B cell (primary cell): ENCODE measurements at regions not wholly inside any gene's neighbourhood (a gene's known extent, or its start where the extent isn't known, plus 50 kb on each side); places are given as distances from the start of the nearest gene placed in this dataset.
"Not testable (repeated sequence)": the region's sequence is repeated elsewhere in the genome, so short reads cannot be mapped to it uniquely, and the experiment has no call there.

Experiments
- EZH2 ChIP-seq: IDR thresholded peaks from 2 replicates; pipeline ENCODE4 v1.6.1; 2012; ENCODE audit warnings: borderline replicate concordance, low read depth, mild to moderate bottlenecking, moderate library complexity, low read length; ENCODE audit not compliant: insufficient read depth, poor library complexity, severe bottlenecking
- TF ChIP-seq, protein P1 (sequence below): fragments of 200-600 bp; IDR thresholded peaks from one replicate; pipeline ENCODE4 v1.8.0; 2022; ENCODE audit warnings: antibody characterized with exemption, mild to moderate bottlenecking

DNA sequence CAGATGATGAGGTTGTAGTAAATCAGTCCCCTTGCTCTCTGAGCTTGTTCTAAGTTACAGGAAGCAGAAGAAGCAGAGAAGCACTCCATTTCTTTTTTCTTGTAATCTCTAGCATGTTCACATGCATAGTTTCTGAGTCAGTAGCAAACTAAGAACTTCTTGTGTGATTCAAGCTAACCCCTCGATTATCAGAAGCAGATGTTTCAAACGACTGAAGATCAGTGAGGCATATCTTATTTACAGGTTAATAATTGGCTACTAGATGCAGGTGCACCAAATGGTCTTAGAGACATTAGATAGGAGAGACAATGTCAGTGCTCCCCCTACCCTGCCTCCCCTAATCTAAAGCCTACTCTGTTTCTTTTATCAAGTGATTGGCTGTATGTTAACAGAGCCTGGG lies 64.2 kb downstream of the FOXD4L1 start:
- TF ChIP-seq EZH2, result not testable (repeated sequence)
- TF ChIP-seq, protein P1, sequence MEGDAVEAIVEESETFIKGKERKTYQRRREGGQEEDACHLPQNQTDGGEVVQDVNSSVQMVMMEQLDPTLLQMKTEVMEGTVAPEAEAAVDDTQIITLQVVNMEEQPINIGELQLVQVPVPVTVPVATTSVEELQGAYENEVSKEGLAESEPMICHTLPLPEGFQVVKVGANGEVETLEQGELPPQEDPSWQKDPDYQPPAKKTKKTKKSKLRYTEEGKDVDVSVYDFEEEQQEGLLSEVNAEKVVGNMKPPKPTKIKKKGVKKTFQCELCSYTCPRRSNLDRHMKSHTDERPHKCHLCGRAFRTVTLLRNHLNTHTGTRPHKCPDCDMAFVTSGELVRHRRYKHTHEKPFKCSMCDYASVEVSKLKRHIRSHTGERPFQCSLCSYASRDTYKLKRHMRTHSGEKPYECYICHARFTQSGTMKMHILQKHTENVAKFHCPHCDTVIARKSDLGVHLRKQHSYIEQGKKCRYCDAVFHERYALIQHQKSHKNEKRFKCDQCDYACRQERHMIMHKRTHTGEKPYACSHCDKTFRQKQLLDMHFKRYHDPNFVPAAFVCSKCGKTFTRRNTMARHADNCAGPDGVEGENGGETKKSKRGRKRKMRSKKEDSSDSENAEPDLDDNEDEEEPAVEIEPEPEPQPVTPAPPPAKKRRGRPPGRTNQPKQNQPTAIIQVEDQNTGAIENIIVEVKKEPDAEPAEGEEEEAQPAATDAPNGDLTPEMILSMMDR, result not testable (repeated sequence)
